ENCODE measurements at regions not wholly inside any gene's neighbourhood (a gene's known extent, or its start where the extent isn't known, plus 50 kb on each side); places are given as distances from the start of the nearest gene placed in this dataset.
"Not testable (repeated sequence)": the region's sequence is repeated elsewhere in the genome, so short reads cannot be mapped to it uniquely, and the experiment has no call there.

- Histone ChIP-seq H3K27me3 (no peaks in the 10 kb centered on the region), H3K4me1 (peaks cover 0 to 5% (median 4%) of the 10 kb centered on the region in 4 donors), H3K4me3 (no peak overlapping the region), H3K9me3 (no peaks in the 10 kb centered on the region), H3K27ac (no peak overlapping the region), H3K36me3 (no peaks in the 10 kb centered on the region)
- in situ Hi-C loops (cut with MboI; ENCODE audit: low pct_ligation_motif_present in 1 of 4, low pct_unique_long_range_greater_than_20kb in 1 of 4, low sequenced_read_pairs in 3 of 4) (loop anchor here in 3 of 4 donors (10.0 to 25.0 kb wide), 3 partner anchors 123 to 313 kb away; no protein-coding TSS in a partner anchor), intact Hi-C loops (cut with DNase I; ENCODE audit: low total_unique reads) (no loop called here)
- 85 to 89% methylated on average over 5 to 10 of the region's 10 CpGs for WGBS, 2 donors (ENCODE audit: low coverage in 1 of 2)
- no peak for TF ChIP-seq CTCF (IDR thresholded peaks at IDR 0.05)
- no peak for DNase-seq
These were observed 71.4 kb upstream of the SNX9 start for GRCh38 chr6:157751547-157752200.

- WGBS, 2 donors (ENCODE audit: low coverage in 1 of 2) = 70 to 80% methylated on average over 3 of the region's 3 CpGs
- intact Hi-C loops (cut with DNase I; ENCODE audit: low total_unique reads); H3K27me3 ChIP-seq; H3K36me3 ChIP-seq; H3K4me3 ChIP-seq; H3K9me3 ChIP-seq; DNase-seq; H3K27ac ChIP-seq: not testable (repeated sequence)
- in situ Hi-C loops (cut with MboI; ENCODE audit: low pct_ligation_motif_present in 1 of 4, low pct_unique_long_range_greater_than_20kb in 1 of 4, low sequenced_read_pairs in 3 of 4) = loop anchor here in 3 of 4 donors (10.0 to 25.0 kb wide), 3 partner anchors 122 to 312 kb away; no protein-coding TSS in a partner anchor
- H3K4me1 ChIP-seq = peaks cover 8 to 13% (median 9%) of the 10 kb centered on the region in 4 donors
These were observed 70.2 kb upstream of the SNX9 start for GRCh38 chr6:157752879-157753278.

DNA sequence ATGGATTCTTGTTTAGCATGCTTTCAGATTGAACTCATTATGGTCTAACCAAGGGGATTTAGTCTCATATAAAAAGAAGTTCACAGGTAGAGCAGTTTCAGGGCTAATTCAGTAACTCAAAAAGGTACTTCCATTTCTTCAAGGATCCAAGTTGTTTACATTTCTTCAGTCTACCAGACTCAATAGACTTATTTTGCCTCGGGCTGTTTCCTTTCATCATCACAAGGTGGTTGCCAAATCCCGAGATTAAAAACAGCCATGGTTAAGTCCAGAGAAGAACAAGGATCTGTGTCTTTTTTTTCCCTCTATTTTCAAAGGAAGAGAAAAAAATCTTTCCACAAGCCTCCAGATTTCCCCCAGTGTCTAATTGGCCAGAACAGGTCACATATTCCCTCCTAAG lies 69.8 kb upstream of the SNX9 start:
- no peak for DNase-seq
- TF ChIP-seq POLR2A (IDR thresholded peaks at IDR 0.05) (no peak), POLR2AphosphoS5 (IDR thresholded peaks at IDR 0.05) (no peak), EP300 (IDR thresholded peaks at IDR 0.05; ENCODE audit: low read depth) (no peak), CTCF (IDR thresholded peaks at IDR 0.05) (no peak)
- in situ Hi-C loops (cut with MboI; ENCODE audit: low pct_ligation_motif_present in 1 of 4, low pct_unique_long_range_greater_than_20kb in 1 of 4, low sequenced_read_pairs in 3 of 4) = loop anchor here in 3 of 4 donors (10.0 to 25.0 kb wide), 3 partner anchors 122 to 312 kb away; no protein-coding TSS in a partner anchor
- 66 to 83% methylated on average over 2 of the region's 2 CpGs for WGBS, 2 donors (ENCODE audit: low coverage in 1 of 2)
- Histone ChIP-seq H3K4me1 (peaks cover 8 to 13% (median 9%) of the 10 kb centered on the region in 4 donors), H3K27me3 (no peaks in the 10 kb centered on the region), H3K36me3 (no peaks in the 10 kb centered on the region), H3K4me3 (no peak overlapping the region), H3K27ac (no peak overlapping the region), H3K9me3 (no peaks in the 10 kb centered on the region)
- intact Hi-C loops (cut with DNase I; ENCODE audit: low total_unique reads) = no loop called here

GRCh38 chr6:157753801-157754200 lies 69.2 kb upstream of the SNX9 start:
- H3K4me3 ChIP-seq; H3K27me3 ChIP-seq; H3K27ac ChIP-seq; H3K36me3 ChIP-seq; DNase-seq; H3K9me3 ChIP-seq; intact Hi-C loops (cut with DNase I; ENCODE audit: low total_unique reads): not testable (repeated sequence)
- peaks cover 8 to 13% (median 9%) of the 10 kb centered on the region in 4 donors for H3K4me1 ChIP-seq
- in situ Hi-C loops (cut with MboI; ENCODE audit: low pct_ligation_motif_present in 1 of 4, low pct_unique_long_range_greater_than_20kb in 1 of 4, low sequenced_read_pairs in 3 of 4) = loop anchor here in 3 of 4 donors (10.0 to 25.0 kb wide), 3 partner anchors 121 to 311 kb away; no protein-coding TSS in a partner anchor
- 85 to 89% methylated on average over 3 to 4 of the region's 4 CpGs for WGBS, 2 donors (ENCODE audit: low coverage in 1 of 2)

- Histone ChIP-seq H3K4me1 (peaks cover 8 to 13% (median 9%) of the 10 kb centered on the region in 4 donors), H3K36me3 (no peaks in the 10 kb centered on the region), H3K4me3 (no peak overlapping the region), H3K9me3 (no peaks in the 10 kb centered on the region), H3K27ac (no peak overlapping the region), H3K27me3 (no peaks in the 10 kb centered on the region)
- no peak for DNase-seq
- in situ Hi-C loops (cut with MboI; ENCODE audit: low pct_ligation_motif_present in 1 of 4, low pct_unique_long_range_greater_than_20kb in 1 of 4, low sequenced_read_pairs in 3 of 4) = loop anchor here in 3 of 4 donors (10.0 to 25.0 kb wide), 3 partner anchors 120 to 310 kb away; no protein-coding TSS in a partner anchor
- intact Hi-C loops (cut with DNase I; ENCODE audit: low total_unique reads) = no loop called here
- WGBS, 2 donors (ENCODE audit: low coverage in 1 of 2) = 85 to 100% methylated on average over 1 to 7 of the region's 7 CpGs
- no peak for TF ChIP-seq CTCF (IDR thresholded peaks at IDR 0.05)
- no peak for TF ChIP-seq POLR2AphosphoS5 (IDR thresholded peaks at IDR 0.05)
- TF ChIP-seq POLR2A (IDR thresholded peaks at IDR 0.05) = no peak
- TF ChIP-seq EP300 (IDR thresholded peaks at IDR 0.05; ENCODE audit: low read depth) = no peak
These were observed 68.7 kb upstream of the SNX9 start for GRCh38 chr6:157754351-157754750.
